DND-41 (cell line): ENCODE measurements at regions not wholly inside any gene's neighbourhood (a gene's known extent, or its start where the extent isn't known, plus 50 kb on each side); places are given as distances from the start of the nearest gene placed in this dataset.

Experiments used
- EZH2 ChIP-seq: IDR thresholded peaks from 3 replicates; pipeline ENCODE4 v1.6.1; 2012; ENCODE audit warnings: borderline replicate concordance, low read depth, mild to moderate bottlenecking, moderate library complexity, low read length, inconsistent platforms; ENCODE audit not compliant: severe bottlenecking
- TF ChIP-seq, protein P1 (sequence below): IDR thresholded peaks from 2 replicates; pipeline ENCODE4 v1.5.1; 2012; ENCODE audit warnings: borderline replicate concordance, low read length, moderate library complexity, mild to moderate bottlenecking; ENCODE audit not compliant: poor library complexity, severe bottlenecking; ENCODE audit errors: extremely low read depth

DNA sequence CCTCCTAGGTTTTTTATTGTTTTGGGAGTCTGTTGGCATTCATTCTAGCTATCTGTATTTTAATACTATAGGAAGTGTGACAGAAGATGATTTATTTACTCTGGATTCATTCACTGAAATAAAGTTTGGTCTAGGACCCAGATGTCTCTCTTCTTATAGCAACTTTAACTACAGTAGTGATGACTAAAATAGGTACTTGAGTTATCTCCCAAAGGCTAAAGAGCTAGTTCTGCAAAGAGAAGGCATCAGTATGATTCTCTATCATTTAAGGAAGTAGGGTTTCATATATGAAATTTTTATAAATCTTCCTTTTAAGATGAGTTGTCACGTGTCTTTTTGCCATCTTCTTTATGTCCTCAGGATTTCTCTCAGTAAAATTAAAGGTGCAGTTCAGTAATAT lies 507.4 kb downstream of the KCTD12 start:
- TF ChIP-seq, protein P1, sequence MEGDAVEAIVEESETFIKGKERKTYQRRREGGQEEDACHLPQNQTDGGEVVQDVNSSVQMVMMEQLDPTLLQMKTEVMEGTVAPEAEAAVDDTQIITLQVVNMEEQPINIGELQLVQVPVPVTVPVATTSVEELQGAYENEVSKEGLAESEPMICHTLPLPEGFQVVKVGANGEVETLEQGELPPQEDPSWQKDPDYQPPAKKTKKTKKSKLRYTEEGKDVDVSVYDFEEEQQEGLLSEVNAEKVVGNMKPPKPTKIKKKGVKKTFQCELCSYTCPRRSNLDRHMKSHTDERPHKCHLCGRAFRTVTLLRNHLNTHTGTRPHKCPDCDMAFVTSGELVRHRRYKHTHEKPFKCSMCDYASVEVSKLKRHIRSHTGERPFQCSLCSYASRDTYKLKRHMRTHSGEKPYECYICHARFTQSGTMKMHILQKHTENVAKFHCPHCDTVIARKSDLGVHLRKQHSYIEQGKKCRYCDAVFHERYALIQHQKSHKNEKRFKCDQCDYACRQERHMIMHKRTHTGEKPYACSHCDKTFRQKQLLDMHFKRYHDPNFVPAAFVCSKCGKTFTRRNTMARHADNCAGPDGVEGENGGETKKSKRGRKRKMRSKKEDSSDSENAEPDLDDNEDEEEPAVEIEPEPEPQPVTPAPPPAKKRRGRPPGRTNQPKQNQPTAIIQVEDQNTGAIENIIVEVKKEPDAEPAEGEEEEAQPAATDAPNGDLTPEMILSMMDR = no peak
- no peak for TF ChIP-seq EZH2
